ENCODE measurements at regions not wholly inside any gene's neighbourhood (a gene's known extent, or its start where the extent isn't known, plus 50 kb on each side); places are given as distances from the start of the nearest gene placed in this dataset.

GRCh38 chr7:156230576-156230975, 410.0 kb upstream of the RNF32 start:
- H3K27me3 ChIP-seq (replicated peaks; ENCODE audit: insufficient read depth), result no peaks in the 10 kb centered on the region
- no peak overlapping the region for H3K27ac ChIP-seq
- H3K4me1 ChIP-seq (replicated peaks), result no peaks in the 10 kb centered on the region
- H3K4me3 ChIP-seq, result no peak overlapping the region
- H3K36me3 ChIP-seq, result no peaks in the 10 kb centered on the region
- no peaks in the 10 kb centered on the region for H3K9me3 ChIP-seq
- intact Hi-C loops (cut with DNase I), result no loop called here
- DNase-seq (ENCODE audit: low spot score), result no peak
- WGBS, result 92% methylated on average over 12 of the region's 12 CpGs
- TF ChIP-seq CTCF (IDR thresholded peaks at IDR 0.05) (no peak), POLR2AphosphoS5 (IDR thresholded peaks at IDR 0.05) (no peak), POLR2A (IDR thresholded peaks at IDR 0.05) (no peak)

- no peak for DNase-seq (ENCODE audit: low spot score)
- H3K36me3 ChIP-seq, result no peaks in the 10 kb centered on the region
- 100% methylated on average over 1 of the region's 1 CpG for WGBS
- intact Hi-C loops (cut with DNase I), result no loop called here
- H3K27ac ChIP-seq, result no peak overlapping the region
- no peak for TF ChIP-seq POLR2A (IDR thresholded peaks at IDR 0.05)
- no peak for TF ChIP-seq CTCF (IDR thresholded peaks at IDR 0.05)
- no peak for TF ChIP-seq POLR2AphosphoS5 (IDR thresholded peaks at IDR 0.05)
- no peaks in the 10 kb centered on the region for H3K9me3 ChIP-seq
- H3K4me1 ChIP-seq (replicated peaks), result no peaks in the 10 kb centered on the region
- H3K4me3 ChIP-seq, result no peak overlapping the region
- H3K27me3 ChIP-seq (replicated peaks; ENCODE audit: insufficient read depth), result no peaks in the 10 kb centered on the region
Observed at GRCh38 chr7:156224833-156225225, 412.6 kb upstream of the SHH start.

- Histone ChIP-seq H3K27ac (no peak overlapping the region), H3K4me1 (replicated peaks) (no peaks in the 10 kb centered on the region), H3K4me3 (no peak overlapping the region), H3K9me3 (no peaks in the 10 kb centered on the region), H3K27me3 (replicated peaks; ENCODE audit: insufficient read depth) (no peaks in the 10 kb centered on the region), H3K36me3 (no peaks in the 10 kb centered on the region)
- intact Hi-C loops (cut with DNase I), result no loop called here
- 26% methylated on average over 10 of the region's 10 CpGs for WGBS
- no peak for DNase-seq (ENCODE audit: low spot score)
- TF ChIP-seq POLR2AphosphoS5 (IDR thresholded peaks at IDR 0.05), result no peak
Observed at GRCh38 chr7:156223935-156224832, 411.9 kb upstream of the SHH start.

- no peak overlapping the region for H3K27ac ChIP-seq
- H3K9me3 ChIP-seq, result no peaks in the 10 kb centered on the region
- WGBS, result 83% methylated on average over 7 of the region's 7 CpGs
- intact Hi-C loops (cut with DNase I), result no loop called here
- H3K36me3 ChIP-seq, result no peaks in the 10 kb centered on the region
- H3K4me1 ChIP-seq (replicated peaks), result no peaks in the 10 kb centered on the region
- H3K27me3 ChIP-seq (replicated peaks; ENCODE audit: insufficient read depth), result no peaks in the 10 kb centered on the region
- DNase-seq (ENCODE audit: low spot score), result no peak
- TF ChIP-seq POLR2AphosphoS5 (IDR thresholded peaks at IDR 0.05), result no peak
- no peak for TF ChIP-seq POLR2A (IDR thresholded peaks at IDR 0.05)
- TF ChIP-seq CTCF (IDR thresholded peaks at IDR 0.05), result no peak
- H3K4me3 ChIP-seq, result no peak overlapping the region
Observed at GRCh38 chr7:156222611-156223010, 410.3 kb upstream of the SHH start.

GRCh38 chr7:156222151-156222550, 409.9 kb upstream of the SHH start:
- TF ChIP-seq POLR2A (IDR thresholded peaks at IDR 0.05), result no peak
- no peak for TF ChIP-seq CTCF (IDR thresholded peaks at IDR 0.05)
- no peak for TF ChIP-seq POLR2AphosphoS5 (IDR thresholded peaks at IDR 0.05)

More at GRCh38 chr7:156222151-156222550, 409.9 kb upstream of the SHH start:
- Histone ChIP-seq H3K4me1 (replicated peaks) (no peaks in the 10 kb centered on the region), H3K9me3 (no peaks in the 10 kb centered on the region), H3K4me3 (no peak overlapping the region), H3K27ac (no peak overlapping the region), H3K36me3 (no peaks in the 10 kb centered on the region), H3K27me3 (replicated peaks; ENCODE audit: insufficient read depth) (no peaks in the 10 kb centered on the region)
- 92% methylated on average over 4 of the region's 4 CpGs for WGBS
- no peak for DNase-seq (ENCODE audit: low spot score)
- intact Hi-C loops (cut with DNase I), result no loop called here
